SKM-1 treated with dmso at 0.1 percent for 144 hours (cell line): ENCODE measurements at regions not wholly inside any gene's neighbourhood (a gene's known extent, or its start where the extent isn't known, plus 50 kb on each side); places are given as distances from the start of the nearest gene placed in this dataset.
A peak's percentile ranks its signal among the peaks of the same experiment; 100 is the strongest.
"Not testable (repeated sequence)": the region's sequence is repeated elsewhere in the genome, so short reads cannot be mapped to it uniquely, and the experiment has no call there.

Source experiments
- DNase-seq: peaks from one replicate; lab custom pipeline; 2025; ENCODE audit not compliant: unreplicated experiment; lab: John Stamatoyannopoulos, UW

DNA sequence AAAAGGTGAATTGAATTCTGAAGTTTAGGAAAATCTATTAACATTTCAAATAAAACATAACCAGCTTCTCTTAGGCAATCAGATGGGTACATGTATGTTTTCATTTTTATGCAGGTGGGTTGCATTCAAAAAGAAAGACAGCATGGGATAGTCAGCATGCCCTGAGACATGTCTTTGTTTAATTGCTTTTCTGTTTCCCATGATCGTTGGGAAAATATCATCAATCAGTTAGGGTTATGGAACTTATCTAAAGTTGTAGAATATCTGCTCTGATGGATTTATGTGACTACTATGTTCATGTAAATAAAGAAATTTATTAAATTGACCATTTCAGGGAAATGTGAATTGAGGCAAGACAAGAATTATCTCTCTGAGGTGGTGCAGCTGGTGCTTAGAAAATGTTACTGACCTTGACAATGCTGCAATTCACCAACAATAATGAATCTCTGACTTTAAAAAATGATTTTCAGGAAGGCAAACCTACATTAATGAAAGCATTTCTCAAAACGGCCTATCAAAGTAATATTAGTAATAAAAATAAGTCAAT is 112.7 kb downstream of the RFPL4B start:
- no peak for DNase-seq

DNA sequence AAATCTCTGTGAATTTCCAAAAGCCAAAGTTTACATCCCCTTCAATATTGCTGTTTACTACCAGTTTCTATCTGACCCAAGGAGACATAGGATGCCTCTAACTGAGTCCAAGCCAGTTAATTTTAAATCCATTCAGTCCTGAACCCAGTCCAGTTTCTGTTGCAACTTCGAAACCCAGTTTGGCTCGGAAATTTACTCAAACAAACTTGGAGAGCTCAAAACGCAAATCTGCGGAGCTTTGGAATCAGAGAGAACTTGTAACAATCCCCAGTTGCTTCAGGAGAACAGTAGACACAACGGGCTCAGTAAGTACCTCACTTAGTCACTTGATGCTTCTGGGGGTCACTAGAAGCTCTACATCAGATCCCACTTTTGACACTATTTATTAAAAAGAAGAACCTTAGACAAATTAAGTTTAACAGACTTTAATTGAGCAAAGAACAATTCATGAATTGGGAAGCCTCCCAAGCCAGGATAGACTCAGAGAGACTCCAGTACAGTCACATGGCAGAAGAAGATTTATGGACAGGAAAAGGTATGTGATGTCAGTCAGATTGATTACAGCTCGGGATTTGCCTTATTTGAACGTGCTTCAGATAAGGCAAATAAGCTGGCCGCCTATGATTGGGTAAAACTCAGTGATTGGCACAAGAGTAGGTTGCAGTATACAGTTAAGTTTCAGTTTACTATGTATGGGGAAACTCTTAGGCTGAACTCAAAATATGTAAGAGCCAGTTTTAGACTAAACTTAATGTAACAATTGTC is 118.0 kb downstream of the RFPL4B start:
- DNase-seq = no peak

DNA sequence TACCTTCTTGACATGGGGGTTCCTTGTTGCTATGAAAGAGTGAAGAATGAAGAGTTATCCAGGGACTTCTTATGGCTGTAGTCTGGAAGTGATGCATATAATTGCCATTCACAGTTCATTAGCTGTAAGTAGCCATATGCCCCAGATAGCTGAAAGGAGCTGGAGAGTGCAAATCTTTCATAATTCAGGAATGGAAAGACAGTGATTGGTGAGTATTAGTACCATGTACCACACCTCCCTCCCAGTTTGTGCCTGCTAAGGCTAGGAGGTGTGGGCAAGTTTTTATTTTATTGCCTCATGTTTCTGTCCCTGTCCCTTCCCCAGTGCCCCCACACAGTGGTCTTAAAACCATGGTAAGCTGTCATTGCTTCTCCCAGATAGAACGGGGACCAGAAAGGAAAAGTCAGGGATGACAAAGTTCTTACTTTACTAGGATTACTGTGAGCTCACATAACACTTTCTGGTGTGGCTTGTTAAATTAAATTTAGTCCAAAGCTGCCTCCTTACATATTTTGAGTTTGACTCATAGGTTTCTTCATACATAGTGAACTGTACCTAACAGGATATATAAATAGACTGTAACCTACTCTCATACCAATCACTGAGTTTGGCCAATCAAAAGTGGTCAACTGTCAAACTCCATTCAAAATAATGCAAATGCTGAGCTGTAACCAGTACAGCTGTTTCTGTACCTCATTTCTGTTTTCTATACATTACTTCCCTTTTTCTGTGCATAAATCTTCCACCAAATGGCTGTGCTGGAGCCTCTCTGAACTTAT is 119.4 kb downstream of the RFPL4B start:
- peak; percentile 29 for DNase-seq

GRCh38 chr6:112468359-112468758 is 121.2 kb downstream of the RFPL4B start:
- no peak for DNase-seq

- no peak for DNase-seq
Observed at GRCh38 chr6:112469306-112469705, 122.2 kb downstream of the RFPL4B start.

DNA sequence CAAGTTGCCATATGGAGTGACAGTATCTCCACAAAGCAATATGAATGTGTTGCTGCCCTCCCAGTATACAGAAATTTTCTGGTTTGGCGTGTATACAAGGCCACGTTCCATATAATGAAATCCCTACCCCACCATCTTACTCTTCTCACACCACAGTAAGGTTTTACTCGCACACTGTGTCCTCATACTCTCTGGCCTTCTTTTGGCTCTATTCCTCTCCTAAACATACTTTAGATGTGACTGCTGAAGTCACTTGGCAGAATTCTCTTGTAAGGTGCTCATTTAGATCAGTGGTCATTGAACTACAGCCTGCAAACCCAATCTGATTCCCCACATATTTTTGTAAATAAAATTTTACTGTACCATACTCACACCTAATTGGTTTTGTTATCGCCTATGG is 123.2 kb downstream of the RFPL4B start:
- no peak for DNase-seq

DNA sequence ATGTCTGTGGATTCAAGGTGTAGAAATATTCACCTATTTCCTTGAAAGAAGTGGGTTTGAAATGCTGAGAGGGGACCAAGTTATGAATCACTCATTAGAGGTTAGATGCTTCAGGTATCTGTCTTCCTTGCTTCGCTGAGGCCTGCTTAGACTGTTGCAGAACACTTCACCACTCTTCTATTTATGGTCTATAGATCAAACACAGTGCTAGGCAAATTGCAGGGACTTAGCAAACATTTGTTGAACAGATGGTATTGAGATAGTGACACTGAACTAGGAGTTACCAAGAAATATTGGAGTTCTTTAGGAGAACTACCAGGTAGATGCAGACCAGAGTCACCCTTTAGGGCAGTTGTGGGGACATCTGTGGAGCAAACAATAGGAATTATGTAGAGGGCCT is 123.8 kb downstream of the RFPL4B start:
- DNase-seq = no peak

- no peak for DNase-seq
Observed at GRCh38 chr6:112475083-112475482, 128.0 kb downstream of the RFPL4B start.

GRCh38 chr6:112477125-112477524 is 130.0 kb downstream of the RFPL4B start:
- DNase-seq = no peak

GRCh38 chr6:112478036-112478435 is 130.9 kb downstream of the RFPL4B start:
- no peak for DNase-seq

DNA sequence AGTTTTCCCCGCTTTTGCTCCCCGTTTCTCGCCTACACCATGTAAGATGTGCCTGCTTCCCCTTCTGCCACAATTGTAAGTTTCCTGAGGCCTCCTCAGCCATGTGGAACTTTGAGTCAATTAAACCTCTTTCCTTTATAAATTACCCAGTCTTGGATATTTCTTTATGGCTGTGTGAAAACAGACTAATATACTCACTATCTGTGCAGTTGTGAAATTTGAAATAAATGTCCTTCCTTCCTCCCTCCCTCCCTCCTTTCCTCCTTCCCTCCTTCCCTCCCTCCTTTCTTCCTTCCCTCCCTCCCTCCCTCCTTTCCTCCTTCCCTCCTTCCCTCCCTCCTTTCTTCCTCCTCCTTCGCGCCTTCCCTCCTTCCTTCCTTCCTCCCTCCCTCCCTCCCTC is 132.8 kb downstream of the RFPL4B start:
- DNase-seq = not testable (repeated sequence)

- no peak for DNase-seq
Observed at GRCh38 chr6:112480553-112480952, 133.4 kb downstream of the RFPL4B start.

GRCh38 chr6:112481211-112481610 is 134.1 kb downstream of the RFPL4B start:
- no peak for DNase-seq

DNA sequence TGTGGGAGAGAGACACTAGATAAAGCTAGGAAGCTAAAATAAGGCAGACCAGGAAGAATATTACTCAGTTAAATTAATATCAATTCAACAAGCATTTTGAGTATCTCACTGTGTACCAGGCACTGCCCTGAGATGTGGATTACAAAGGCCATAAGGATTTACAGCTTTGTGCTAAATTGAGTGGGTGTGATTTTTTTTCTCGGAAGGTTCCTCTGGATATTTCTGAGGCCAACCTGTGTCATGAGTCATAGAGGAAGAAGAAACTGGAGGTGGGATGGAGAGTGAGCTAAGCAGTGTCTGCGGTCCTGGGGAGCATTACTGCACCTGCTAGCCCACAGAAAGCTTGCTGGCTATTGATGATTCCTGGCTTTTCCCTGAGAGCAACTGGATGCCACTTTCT is 135.2 kb downstream of the RFPL4B start:
- no peak for DNase-seq

- DNase-seq = no peak
Observed at GRCh38 chr6:112485120-112485826, 138.1 kb downstream of the RFPL4B start.

GRCh38 chr6:112485827-112486212 is 138.7 kb downstream of the RFPL4B start:
- no peak for DNase-seq

- DNase-seq = no peak
Observed at GRCh38 chr6:112486454-112486853, 139.3 kb downstream of the RFPL4B start.

GRCh38 chr6:112488238-112488637 is 141.1 kb downstream of the RFPL4B start:
- DNase-seq = no peak

DNA sequence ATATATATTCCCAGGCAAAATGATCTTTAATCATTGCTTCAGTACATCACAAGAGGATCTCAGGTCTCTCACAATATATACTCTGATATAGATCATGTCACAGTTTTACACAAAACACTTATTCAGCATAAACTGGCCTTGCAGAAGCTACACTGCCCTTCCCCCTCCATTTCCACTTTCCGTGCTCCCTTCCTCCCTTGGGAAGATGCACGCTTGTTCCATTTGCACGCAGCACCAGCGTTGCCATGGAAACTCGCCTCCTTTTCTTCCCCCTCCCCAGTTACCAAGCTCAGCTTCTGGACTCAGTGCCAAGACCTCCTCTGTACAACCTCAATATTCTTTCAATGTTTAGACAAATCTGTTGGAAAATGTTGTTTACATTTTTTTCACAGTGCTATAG is 154.6 kb downstream of the RFPL4B start:
- DNase-seq = no peak

DNA sequence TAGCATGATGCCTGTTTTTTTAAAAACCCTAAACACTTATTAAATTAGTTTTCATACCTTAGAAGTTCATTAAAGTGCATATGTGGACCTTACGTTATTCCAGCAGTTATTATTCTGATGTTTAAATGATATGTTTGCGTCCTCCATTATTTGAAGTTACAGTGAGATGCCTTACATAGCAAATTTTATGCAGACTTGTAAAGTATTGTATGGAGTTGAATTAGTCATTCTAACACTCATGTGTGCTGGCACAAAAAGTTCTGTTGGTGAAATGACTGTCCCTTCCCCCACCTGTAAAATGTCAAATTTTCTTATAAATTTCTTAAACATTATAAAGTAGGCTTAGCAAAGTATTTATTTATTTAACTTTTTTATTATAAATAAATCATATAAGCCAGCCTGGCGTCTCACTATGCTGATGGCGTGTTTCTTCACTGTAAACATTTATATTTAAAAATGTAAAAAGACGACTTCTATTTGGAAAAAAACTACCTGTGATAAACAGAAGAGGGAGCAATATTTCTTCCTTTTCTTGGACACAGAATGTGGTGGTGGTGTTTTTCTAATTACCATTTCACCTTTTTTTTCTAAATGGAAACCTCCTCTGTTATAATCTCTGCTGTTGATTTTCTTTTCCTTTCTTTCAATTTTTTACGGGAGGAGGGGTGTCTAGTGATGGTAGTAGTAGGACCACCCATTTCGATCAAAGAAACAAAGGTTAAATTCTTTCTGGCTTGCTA is 155.4 kb downstream of the RFPL4B start:
- no peak for DNase-seq

GRCh38 chr6:112503091-112503596 is 156.0 kb downstream of the RFPL4B start:
- no peak for DNase-seq
